Uterus (tissue), 3 donors: ENCODE measurements at regions not wholly inside any gene's neighbourhood (a gene's known extent, or its start where the extent isn't known, plus 50 kb on each side); places are given as distances from the start of the nearest gene placed in this dataset.

ENCODE experiments used
- DNase-seq, 2 donors: peaks; one replicate each; pipeline ENCODE4 v3.0.0-alpha.2; 2019 to 2020
- H3K27ac ChIP-seq, 2 donors: fragments of 200-600 bp; sonication (generic); 1 replicate in 1 of 2; 2 replicates in 1 of 2; pipeline ENCODE4 v1.5.1; 2016 to 2018
- H3K27me3 ChIP-seq, 2 donors: fragments of 200-600 bp; sonication (generic); one replicate each; pipeline ENCODE4 v1.5.1; 2018 to 2019; ENCODE audit warnings: control low read depth in 1 of 2
- H3K36me3 ChIP-seq, 2 donors: fragments of 200-600 bp; sonication (generic); one replicate each; pipeline ENCODE4 v1.5.1; 2019; ENCODE audit warnings: control low read depth in 1 of 2
- H3K4me1 ChIP-seq, 2 donors: fragments of 200-600 bp; sonication (generic); one replicate each; pipeline ENCODE4 v1.5.1; 2018 to 2019; ENCODE audit warnings: control low read depth in 1 of 2
- H3K4me3 ChIP-seq, 2 donors: fragments of 200-600 bp; sonication (generic); 1 replicate in 1 of 2; 2 replicates in 1 of 2; pipeline ENCODE4 v1.5.1; 2018 to 2019; ENCODE audit warnings: mild to moderate bottlenecking in 1 of 2
- H3K9me3 ChIP-seq, 2 donors: fragments of 200-600 bp; sonication (generic); one replicate each; pipeline ENCODE4 v1.5.1; 2019; ENCODE audit warnings: control low read depth in 1 of 2
- POLR2A ChIP-seq, 2 donors: fragments of 450-650 bp; IDR thresholded peaks; one replicate each; pipeline ENCODE4 v1.6.1; 2016; ENCODE audit warnings: antibody characterized with exemption in 2 of 2, mild to moderate bottlenecking in 1 of 2, moderate library complexity in 1 of 2
- intact Hi-C: fragments of 100-400 bp; cut with DNase I; formaldehyde crosslinking; loops from one replicate; pipeline ENCODE4 v1.15.1; 2023; ENCODE audit warnings: low total_unique reads
- TF ChIP-seq, protein P1 (sequence below), 4 experiments: fragments of 200-600 bp in 2 of 4; fragments of 450-650 bp in 2 of 4; sonication (generic) in 2 of 4; IDR thresholded peaks; one replicate each; pipeline ENCODE4 v1.5.1; 2016 to 2019; ENCODE audit warnings: antibody characterized with exemption in 4 of 4, mild to moderate bottlenecking in 2 of 4, moderate library complexity in 1 of 4
- donor health status: DM: yes; HTN: yes; CAD: no.

- peak overlapping the region; percentile 16 to 43 for H3K27ac ChIP-seq
- no peaks in the 10 kb centered on the region for H3K9me3 ChIP-seq
- H3K36me3 ChIP-seq = no peaks in the 10 kb centered on the region
- DNase-seq = no peak
- H3K4me3 ChIP-seq = no peak overlapping the region
- intact Hi-C loops = no loop called here
- H3K4me1 ChIP-seq = no peaks in the 10 kb centered on the region
- TF ChIP-seq, protein P1, sequence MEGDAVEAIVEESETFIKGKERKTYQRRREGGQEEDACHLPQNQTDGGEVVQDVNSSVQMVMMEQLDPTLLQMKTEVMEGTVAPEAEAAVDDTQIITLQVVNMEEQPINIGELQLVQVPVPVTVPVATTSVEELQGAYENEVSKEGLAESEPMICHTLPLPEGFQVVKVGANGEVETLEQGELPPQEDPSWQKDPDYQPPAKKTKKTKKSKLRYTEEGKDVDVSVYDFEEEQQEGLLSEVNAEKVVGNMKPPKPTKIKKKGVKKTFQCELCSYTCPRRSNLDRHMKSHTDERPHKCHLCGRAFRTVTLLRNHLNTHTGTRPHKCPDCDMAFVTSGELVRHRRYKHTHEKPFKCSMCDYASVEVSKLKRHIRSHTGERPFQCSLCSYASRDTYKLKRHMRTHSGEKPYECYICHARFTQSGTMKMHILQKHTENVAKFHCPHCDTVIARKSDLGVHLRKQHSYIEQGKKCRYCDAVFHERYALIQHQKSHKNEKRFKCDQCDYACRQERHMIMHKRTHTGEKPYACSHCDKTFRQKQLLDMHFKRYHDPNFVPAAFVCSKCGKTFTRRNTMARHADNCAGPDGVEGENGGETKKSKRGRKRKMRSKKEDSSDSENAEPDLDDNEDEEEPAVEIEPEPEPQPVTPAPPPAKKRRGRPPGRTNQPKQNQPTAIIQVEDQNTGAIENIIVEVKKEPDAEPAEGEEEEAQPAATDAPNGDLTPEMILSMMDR (IDR thresholded peaks at IDR 0.05) = no peak
- no peak for TF ChIP-seq POLR2A (IDR thresholded peaks at IDR 0.05)
- no peaks in the 10 kb centered on the region for H3K27me3 ChIP-seq
Measured at GRCh38 chr4:123892368-123892976, 495.9 kb downstream of the SPRY1 start.

DNA sequence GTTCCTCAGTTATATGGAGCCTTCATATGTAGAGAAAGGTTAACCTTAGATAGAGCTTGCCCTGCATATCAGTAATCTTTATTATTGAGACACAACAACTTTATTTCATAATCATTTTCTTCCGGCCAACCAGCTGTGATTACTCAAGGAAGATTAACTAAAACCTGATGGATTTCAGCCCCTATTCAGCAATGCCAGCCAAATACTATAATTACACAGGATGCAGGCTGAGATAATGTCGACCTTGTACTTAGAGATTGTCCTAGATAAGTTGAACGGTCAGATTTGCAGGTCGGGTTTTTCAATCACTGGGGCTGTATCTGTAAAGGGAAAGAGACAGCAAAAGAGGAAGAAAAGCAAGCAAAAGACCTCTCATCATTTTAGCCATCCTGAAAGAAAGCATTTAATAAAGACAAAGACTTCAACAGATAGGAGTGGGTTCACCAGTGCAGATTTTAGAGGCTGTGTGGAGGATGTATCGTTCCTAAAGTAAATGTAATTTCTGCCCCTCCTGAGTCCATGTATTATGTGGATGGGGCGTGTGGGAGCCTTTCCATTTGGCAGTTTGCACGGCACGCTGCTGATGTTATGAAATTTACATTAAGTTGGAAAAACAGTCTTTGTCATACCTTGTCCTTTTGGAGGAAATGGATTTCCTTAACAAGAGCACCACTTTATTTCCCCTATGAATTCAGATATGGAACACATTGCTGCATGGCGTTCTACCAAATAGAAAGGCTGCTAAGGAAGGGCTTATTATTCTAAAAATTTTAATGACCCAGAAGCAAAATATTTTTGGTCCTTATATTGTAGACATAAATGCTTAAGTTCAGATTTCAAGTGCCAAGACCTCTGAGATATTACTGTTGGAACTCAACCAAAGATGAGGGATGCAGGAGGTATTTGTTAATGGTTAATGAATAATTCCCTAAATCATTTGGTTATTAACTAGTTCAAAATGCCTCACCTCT, 496.7 kb downstream of the SPRY1 start:
- Histone ChIP-seq H3K9me3 (no peaks in the 10 kb centered on the region), H3K36me3 (no peaks in the 10 kb centered on the region), H3K27ac (peak overlapping the region; percentile 16 to 43), H3K4me1 (no peaks in the 10 kb centered on the region), H3K27me3 (no peaks in the 10 kb centered on the region), H3K4me3 (no peak overlapping the region)
- intact Hi-C loops = no loop called here
- no peak for TF ChIP-seq POLR2A (IDR thresholded peaks at IDR 0.05)
- TF ChIP-seq, protein P1 (IDR thresholded peaks at IDR 0.05) = no peak
- DNase-seq = no peak

DNA sequence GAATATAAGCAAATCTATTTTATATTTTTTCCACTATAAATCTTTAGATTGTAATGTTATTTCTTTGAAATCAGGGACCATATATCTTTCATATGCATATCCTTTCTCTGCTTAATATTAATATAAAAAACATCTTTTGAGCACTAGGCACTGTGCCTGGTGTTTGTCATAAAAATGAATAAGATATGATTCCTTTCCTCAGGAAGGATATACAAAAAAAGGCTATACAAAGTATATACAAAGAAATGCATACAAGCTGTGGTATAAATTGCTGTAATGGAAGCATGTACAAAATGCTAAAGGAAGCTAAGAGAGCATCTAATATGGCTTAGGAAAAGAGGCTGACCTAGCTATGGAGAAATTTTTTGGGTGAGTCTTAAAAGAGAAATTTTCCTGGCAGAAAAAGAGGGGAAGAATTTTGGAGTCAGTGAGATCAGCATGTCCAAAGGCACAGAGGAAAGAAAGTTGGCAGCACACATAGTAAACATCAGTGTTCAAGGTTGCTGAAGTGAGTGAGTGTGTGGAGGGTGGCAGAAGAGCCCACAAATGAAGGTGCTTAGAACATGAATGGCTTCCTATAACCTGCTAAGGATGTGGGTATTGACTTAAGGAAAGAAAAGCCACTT, 500.0 kb downstream of the SPRY1 start:
- intact Hi-C loops = no loop called here
- H3K27me3 ChIP-seq = no peaks in the 10 kb centered on the region
- H3K9me3 ChIP-seq = no peaks in the 10 kb centered on the region
- H3K4me1 ChIP-seq = no peaks in the 10 kb centered on the region
- no peak for DNase-seq
- no peak overlapping the region for H3K4me3 ChIP-seq
- no peak for TF ChIP-seq POLR2A (IDR thresholded peaks at IDR 0.05)
- TF ChIP-seq, protein P1 (IDR thresholded peaks at IDR 0.05) = no peak
- H3K36me3 ChIP-seq = no peaks in the 10 kb centered on the region
- no peak overlapping the region for H3K27ac ChIP-seq

- intact Hi-C loops = no loop called here
- Histone ChIP-seq H3K36me3 (no peaks in the 10 kb centered on the region), H3K4me3 (no peak overlapping the region), H3K27me3 (no peaks in the 10 kb centered on the region), H3K4me1 (no peaks in the 10 kb centered on the region), H3K9me3 (no peaks in the 10 kb centered on the region), H3K27ac (no peak overlapping the region)
- DNase-seq = no peak
- TF ChIP-seq POLR2A (IDR thresholded peaks at IDR 0.05) = no peak
- TF ChIP-seq, protein P1 (IDR thresholded peaks at IDR 0.05) = no peak
Measured at GRCh38 chr4:123898946-123899666, 502.5 kb downstream of the SPRY1 start.
